C4-2B (cell line): ENCODE measurements at regions not wholly inside any gene's neighbourhood (a gene's known extent, or its start where the extent isn't known, plus 50 kb on each side); places are given as distances from the start of the nearest gene placed in this dataset.

Experiments
- H3K27ac ChIP-seq: fragments of 450-650 bp; 2 replicates; pipeline ENCODE4 v1.5.1; 2017
- CTCF ChIP-seq: fragments of 450-650 bp; conservative IDR thresholded peaks from 2 replicates; pipeline ENCODE4 v1.5.1; 2017; ENCODE audit warnings: mild to moderate bottlenecking
- ZFX ChIP-seq: fragments of 450-650 bp; IDR thresholded peaks from 2 replicates; pipeline ENCODE4 v1.6.1; 2017

GRCh38 chr11:97224396-97224795 is 834.6 kb downstream of the JRKL start:
- TF ChIP-seq CTCF, result no peak
- no peak overlapping the region for H3K27ac ChIP-seq

GRCh38 chr11:97225794-97226193 is 836.0 kb downstream of the JRKL start:
- TF ChIP-seq ZFX, result no peak
- TF ChIP-seq CTCF, result no peak
- H3K27ac ChIP-seq, result no peak overlapping the region

GRCh38 chr11:97229936-97230335 is 840.1 kb downstream of the JRKL start:
- TF ChIP-seq CTCF (no peak), ZFX (no peak)
- no peak overlapping the region for H3K27ac ChIP-seq

- no peak for TF ChIP-seq ZFX
- TF ChIP-seq CTCF, result no peak
Observed at GRCh38 chr11:97231231-97231630, 841.4 kb downstream of the JRKL start.

GRCh38 chr11:97234016-97234415 is 844.2 kb downstream of the JRKL start:
- no peak overlapping the region for H3K27ac ChIP-seq
- TF ChIP-seq CTCF, result no peak
- TF ChIP-seq ZFX, result no peak

More at GRCh38 chr11:97231231-97231630, 841.4 kb downstream of the JRKL start:
- no peak overlapping the region for H3K27ac ChIP-seq

- H3K27ac ChIP-seq, result no peak overlapping the region
- no peak for TF ChIP-seq ZFX
- no peak for TF ChIP-seq CTCF
Observed at GRCh38 chr11:97237151-97237550, 847.3 kb downstream of the JRKL start.

GRCh38 chr11:97247601-97248000 is 857.8 kb downstream of the JRKL start:
- TF ChIP-seq ZFX (no peak), CTCF (no peak)
- H3K27ac ChIP-seq, result no peak overlapping the region
